SK-N-SH (cell line): ENCODE measurements at regions not wholly inside any gene's neighbourhood (a gene's known extent, or its start where the extent isn't known, plus 50 kb on each side); places are given as distances from the start of the nearest gene placed in this dataset.

Experiments used
- CTCF ChIA-PET: fragments of 300-600, 350-600 bp; formaldehyde crosslinking; extraction: SDS; loops from one replicate; lab custom pipeline; 2021; lab: Yijun Ruan, JAX
- POLR2A ChIA-PET: fragments of 350-600 bp; sonication (Branson Sonifier 250); formaldehyde crosslinking; extraction: SDS; loops from one replicate; lab custom pipeline; 2020; ENCODE audit warnings: antibody characterized with exemption, inconsistent platforms; lab: Yijun Ruan, JAX
- DNase-seq: peaks from one replicate; pipeline ENCODE4 v3.0.0; 2012
- H2AFZ ChIP-seq: fragments of 200-600 bp; sonication (generic); 2 replicates; pipeline ENCODE4 v1.8.1; 2016; ENCODE audit warnings: antibody characterized with exemption, mild to moderate bottlenecking, low read depth
- H3F3A ChIP-seq: fragments of 200-600 bp; sonication (generic); replicated peaks from 2 replicates; pipeline ENCODE3; 2016; ENCODE audit warnings: antibody characterized with exemption, mild to moderate bottlenecking; ENCODE audit not compliant: insufficient read depth
- H3K27ac ChIP-seq, 2 experiments: fragments of 200-500 bp in 1 of 2; fragments of 200-600 bp in 1 of 2; sonication (Bioruptor generic) in 1 of 2; sonication (generic), shearing (Covaris generic) in 1 of 2; 2 replicates each; pipeline versions ENCODE4 v1.5.1 to v1.6.1; 2014 to 2016; ENCODE audit warnings: low read depth in 2 of 2, inconsistent platforms in 1 of 2, low read length in 1 of 2, mild to moderate bottlenecking in 1 of 2, mixed read lengths in 1 of 2
- H3K27me3 ChIP-seq: fragments of 200-600 bp; sonication (generic), shearing (Covaris generic); 2 replicates; pipeline ENCODE4 v1.6.1; 2016; ENCODE audit warnings: mixed run types; ENCODE audit not compliant: insufficient read depth
- H3K36me3 ChIP-seq, 2 experiments: fragments of 200-500 bp in 1 of 2; fragments of 200-600 bp in 1 of 2; sonication (Bioruptor generic) in 1 of 2; sonication (generic) in 1 of 2; replicated peaks in 1 of 2; 2 replicates each; pipeline versions ENCODE3 to v1.5.1; 2014 to 2016; ENCODE audit warnings: low read length in 1 of 2, mild to moderate bottlenecking in 1 of 2; ENCODE audit not compliant: insufficient read depth in 2 of 2, control insufficient read depth in 1 of 2
- H3K4me1 ChIP-seq, 2 experiments: fragments of 200-500 bp in 1 of 2; fragments of 200-600 bp in 1 of 2; sonication (Bioruptor generic) in 1 of 2; sonication (generic), shearing (Covaris generic) in 1 of 2; 2 replicates each; pipeline versions ENCODE4 v1.5.1 to v1.6.1; 2014 to 2016; ENCODE audit warnings: low read depth in 1 of 2, low read length in 1 of 2, mixed run types in 1 of 2; ENCODE audit not compliant: insufficient read depth in 2 of 2, control insufficient read depth in 1 of 2
- H3K4me2 ChIP-seq: fragments of 200-600 bp; sonication (generic), shearing (Covaris generic); 2 replicates; pipeline ENCODE4 v1.6.1; 2017; ENCODE audit warnings: mixed run types
- H3K4me3 ChIP-seq, 2 experiments: fragments of 200-500 bp in 1 of 2; fragments of 200-600 bp in 1 of 2; sonication (Bioruptor generic) in 1 of 2; sonication (generic), shearing (Covaris generic) in 1 of 2; 2 replicates each; pipeline versions ENCODE4 v1.5.1 to v1.8.1; 2014 to 2016; ENCODE audit warnings: low read depth in 2 of 2, inconsistent platforms in 1 of 2, low read length in 1 of 2, mild to moderate bottlenecking in 1 of 2, mixed read lengths in 1 of 2, moderate library complexity in 1 of 2
- H3K79me2 ChIP-seq: fragments of 200-600 bp; sonication (generic); 2 replicates; pipeline ENCODE4 v1.8.1; 2017; ENCODE audit warnings: mild to moderate bottlenecking; ENCODE audit not compliant: insufficient read depth
- H3K9ac ChIP-seq: fragments of 200-600 bp; sonication (generic); 2 replicates; pipeline ENCODE4 v1.6.1; 2017; ENCODE audit warnings: mixed run types
- H3K9me2 ChIP-seq: fragments of 200-600 bp; sonication (generic); 2 replicates; pipeline ENCODE4 v1.6.1; 2017; ENCODE audit warnings: mixed run types
- H3K9me3 ChIP-seq: fragments of 200-600 bp; sonication (generic); 2 replicates; pipeline ENCODE4 v1.6.1; 2017; ENCODE audit warnings: mixed run types, mild to moderate bottlenecking, moderate library complexity
- H4K20me1 ChIP-seq: fragments of 200-600 bp; sonication (generic); 2 replicates; pipeline ENCODE4 v1.6.1; 2017; ENCODE audit warnings: mild to moderate bottlenecking, mixed run types; ENCODE audit not compliant: insufficient read depth
- EP300 ChIP-seq, 2 experiments: IDR thresholded peaks; 2 replicates each; pipeline versions ENCODE4 v1.4.0 to v1.6.1; 2012; ENCODE audit warnings: borderline replicate concordance in 1 of 2, low read depth in 1 of 2, low read length in 1 of 2
- EZH2phosphoT487 ChIP-seq: fragments of 200-600 bp; sonication (generic); IDR thresholded peaks from 2 replicates; pipeline ENCODE4 v1.6.1; 2017; ENCODE audit warnings: low read depth, mixed run types, mild to moderate bottlenecking, antibody characterized with exemption, moderate library complexity, borderline replicate concordance
- FOXJ3 ChIP-seq: sonication (generic); formaldehyde crosslinking; IDR thresholded peaks from 2 replicates; pipeline ENCODE4 v1.5.1; 2020; ENCODE audit warnings: mild to moderate bottlenecking, missing genetic modification reagents
- FOXM1 ChIP-seq: IDR thresholded peaks from 2 replicates; pipeline ENCODE4 v1.4.0; 2012; ENCODE audit warnings: low read depth, mild to moderate bottlenecking
- GATA2 ChIP-seq: sonication (generic); formaldehyde crosslinking; IDR thresholded peaks from 2 replicates; pipeline ENCODE4 v1.5.0; 2020; ENCODE audit warnings: mild to moderate bottlenecking, missing genetic modification reagents
- JUND ChIP-seq: IDR thresholded peaks from 2 replicates; pipeline ENCODE4 v1.4.0; 2012
- MEF2A ChIP-seq: IDR thresholded peaks from 2 replicates; pipeline ENCODE4 v1.4.0; 2012; ENCODE audit warnings: low read depth, borderline replicate concordance
- NFIC ChIP-seq: IDR thresholded peaks from 2 replicates; pipeline ENCODE4 v1.4.0; 2012; ENCODE audit warnings: borderline replicate concordance
- POLR2AphosphoS5 ChIP-seq: IDR thresholded peaks from 2 replicates; pipeline ENCODE4 v1.6.1; 2012; ENCODE audit warnings: low read depth, low read length
- RAD21 ChIP-seq: IDR thresholded peaks from 2 replicates; pipeline ENCODE4 v1.6.1; 2012; ENCODE audit warnings: mild to moderate bottlenecking, low read length
- SMC3 ChIP-seq: IDR thresholded peaks from 2 replicates; pipeline ENCODE4 v1.6.1; 2012; ENCODE audit warnings: low read depth, low read length, improper control_type of control experiment
- TAF1 ChIP-seq: IDR thresholded peaks from 2 replicates; pipeline ENCODE4 v1.6.1; 2012; ENCODE audit warnings: low read depth, mild to moderate bottlenecking, low read length, moderate library complexity, borderline replicate concordance
- WGBS: methylation state at CpG from one replicate; pipeline ENCODE4 v1.1.6; 2017; ENCODE audit warnings: low lambda C conversion rate; 5-methylcytosine and 5-hydroxymethylcytosine counted together
- TF ChIP-seq, protein P1 (sequence below): fragments of 150-350 bp; IDR thresholded peaks from 2 replicates; pipeline ENCODE4 v1.6.1; 2017; ENCODE audit warnings: antibody characterized with exemption, low read length, low read depth, borderline replicate concordance
- TF ChIP-seq, protein P2 (sequence below): fragments of 200-600 bp; sonication (generic); IDR thresholded peaks from 2 replicates; pipeline ENCODE4 v1.6.1; 2017; ENCODE audit warnings: antibody characterized with exemption, mild to moderate bottlenecking, moderate library complexity
- TF ChIP-seq, protein P3 (sequence below): fragments of 150-350 bp; IDR thresholded peaks from 2 replicates; pipeline ENCODE4 v1.6.1; 2016; ENCODE audit warnings: mild to moderate bottlenecking, low read depth, low read length

DNA sequence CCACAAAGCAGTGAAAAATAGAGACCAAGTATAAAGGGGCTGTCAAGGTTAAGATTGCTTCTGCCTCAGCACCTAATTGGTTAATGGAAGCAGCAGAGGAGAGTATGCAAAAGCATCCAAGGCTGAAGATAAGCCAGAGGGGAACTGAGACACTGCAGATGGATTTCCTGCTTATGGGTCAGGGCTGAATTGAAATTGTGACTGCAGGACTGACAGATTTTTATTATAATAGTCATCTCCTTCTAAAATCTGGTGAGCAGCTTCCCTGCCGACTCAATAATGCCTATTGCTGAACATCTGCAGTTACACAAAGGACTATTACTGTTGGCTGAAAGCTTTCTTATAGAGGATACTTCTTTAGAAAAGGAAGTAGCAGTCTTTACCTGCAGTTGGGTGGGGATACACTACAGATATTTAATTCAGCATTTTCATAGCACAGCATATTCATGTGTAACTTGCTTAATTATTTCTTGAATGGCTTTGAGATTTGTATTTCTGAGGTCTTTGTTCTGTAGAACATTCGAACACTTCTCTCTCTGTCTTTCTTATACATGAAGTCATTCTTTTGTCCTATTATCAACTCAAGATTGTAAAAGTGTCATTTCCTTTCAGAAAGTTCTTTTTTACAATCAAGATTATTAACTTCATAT lies 363.0 kb upstream of the RIOK2 start:
- Histone ChIP-seq H3K4me3 (no peak overlapping the region), H3K27ac (no peak overlapping the region), H3K27me3 (no peaks in the 10 kb centered on the region), H2AFZ (peak overlapping the region; percentile 52; the same call in 1 of the 2 replicates), H3K4me1 (no peaks in the 10 kb centered on the region; a peak in 1 of 4 replicates), H3F3A (no peaks in the 10 kb centered on the region), H3K9me2 (no peaks in the 10 kb centered on the region), H4K20me1 (no peaks in the 10 kb centered on the region), H3K4me2 (no peak overlapping the region), H3K36me3 (no peaks in the 10 kb centered on the region), H3K79me2 (no peaks in the 10 kb centered on the region), H3K9ac (no peak overlapping the region), H3K9me3 (no peaks in the 10 kb centered on the region)
- 35% methylated on average over 2 of the region's 2 CpGs for WGBS
- ChIA-PET CTCF (no interaction called here), POLR2A (no interaction called here)
- TF ChIP-seq SMC3: no peak
- no peak for TF ChIP-seq MEF2A
- no peak for TF ChIP-seq GATA2
- no peak for TF ChIP-seq EZH2phosphoT487
- TF ChIP-seq FOXM1: no peak
- TF ChIP-seq POLR2AphosphoS5: no peak
- TF ChIP-seq JUND: no peak
- TF ChIP-seq, protein P1, sequence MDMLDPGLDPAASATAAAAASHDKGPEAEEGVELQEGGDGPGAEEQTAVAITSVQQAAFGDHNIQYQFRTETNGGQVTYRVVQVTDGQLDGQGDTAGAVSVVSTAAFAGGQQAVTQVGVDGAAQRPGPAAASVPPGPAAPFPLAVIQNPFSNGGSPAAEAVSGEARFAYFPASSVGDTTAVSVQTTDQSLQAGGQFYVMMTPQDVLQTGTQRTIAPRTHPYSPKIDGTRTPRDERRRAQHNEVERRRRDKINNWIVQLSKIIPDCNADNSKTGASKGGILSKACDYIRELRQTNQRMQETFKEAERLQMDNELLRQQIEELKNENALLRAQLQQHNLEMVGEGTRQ: no peak
- TF ChIP-seq FOXJ3 (CRISPR knock-in tag): no peak
- DNase-seq: no peak

DNA sequence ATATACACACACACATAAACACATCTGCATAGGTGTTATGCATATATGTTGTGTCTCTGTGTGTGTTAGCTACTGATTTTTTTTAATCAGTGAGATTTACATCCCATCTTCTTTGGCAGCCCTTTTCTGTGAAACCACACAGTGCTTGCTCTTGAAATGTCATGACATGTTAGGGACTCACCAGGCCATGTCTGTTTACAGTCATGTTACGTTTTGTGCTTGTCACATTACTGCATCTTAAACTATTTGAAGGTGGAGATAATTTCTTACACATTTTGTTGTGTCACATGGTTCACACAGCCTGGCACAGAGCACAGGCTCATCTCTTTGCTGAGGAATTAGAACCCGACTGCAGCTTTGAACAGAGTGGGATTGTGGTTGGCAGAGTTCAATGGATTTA lies 364.4 kb upstream of the RIOK2 start:
- Histone ChIP-seq H3K4me2 (no peak overlapping the region), H3K4me3 (no peak overlapping the region), H3K27ac (no peak overlapping the region), H3K9me2 (no peaks in the 10 kb centered on the region), H3K36me3 (no peaks in the 10 kb centered on the region), H3K9ac (no peak overlapping the region), H3K79me2 (no peaks in the 10 kb centered on the region), H3K27me3 (no peaks in the 10 kb centered on the region), H4K20me1 (no peaks in the 10 kb centered on the region), H2AFZ (no peak overlapping the region), H3K4me1 (no peaks in the 10 kb centered on the region; a peak in 1 of 4 replicates), H3F3A (no peaks in the 10 kb centered on the region), H3K9me3 (no peaks in the 10 kb centered on the region)
- 74% methylated on average over 2 of the region's 2 CpGs for WGBS
- POLR2A ChIA-PET: no interaction called here
- TF ChIP-seq JUND (no peak), EP300 (IDR thresholded peaks at IDR 0.05; ENCODE audit: borderline replicate concordance in 1 of 2, low read depth in 1 of 2, low read length in 1 of 2) (no peak), MEF2A (no peak), NFIC (no peak), TAF1 (no peak), RAD21 (no peak)
- TF ChIP-seq, protein P2, sequence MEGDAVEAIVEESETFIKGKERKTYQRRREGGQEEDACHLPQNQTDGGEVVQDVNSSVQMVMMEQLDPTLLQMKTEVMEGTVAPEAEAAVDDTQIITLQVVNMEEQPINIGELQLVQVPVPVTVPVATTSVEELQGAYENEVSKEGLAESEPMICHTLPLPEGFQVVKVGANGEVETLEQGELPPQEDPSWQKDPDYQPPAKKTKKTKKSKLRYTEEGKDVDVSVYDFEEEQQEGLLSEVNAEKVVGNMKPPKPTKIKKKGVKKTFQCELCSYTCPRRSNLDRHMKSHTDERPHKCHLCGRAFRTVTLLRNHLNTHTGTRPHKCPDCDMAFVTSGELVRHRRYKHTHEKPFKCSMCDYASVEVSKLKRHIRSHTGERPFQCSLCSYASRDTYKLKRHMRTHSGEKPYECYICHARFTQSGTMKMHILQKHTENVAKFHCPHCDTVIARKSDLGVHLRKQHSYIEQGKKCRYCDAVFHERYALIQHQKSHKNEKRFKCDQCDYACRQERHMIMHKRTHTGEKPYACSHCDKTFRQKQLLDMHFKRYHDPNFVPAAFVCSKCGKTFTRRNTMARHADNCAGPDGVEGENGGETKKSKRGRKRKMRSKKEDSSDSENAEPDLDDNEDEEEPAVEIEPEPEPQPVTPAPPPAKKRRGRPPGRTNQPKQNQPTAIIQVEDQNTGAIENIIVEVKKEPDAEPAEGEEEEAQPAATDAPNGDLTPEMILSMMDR: no peak
- TF ChIP-seq, protein P3, sequence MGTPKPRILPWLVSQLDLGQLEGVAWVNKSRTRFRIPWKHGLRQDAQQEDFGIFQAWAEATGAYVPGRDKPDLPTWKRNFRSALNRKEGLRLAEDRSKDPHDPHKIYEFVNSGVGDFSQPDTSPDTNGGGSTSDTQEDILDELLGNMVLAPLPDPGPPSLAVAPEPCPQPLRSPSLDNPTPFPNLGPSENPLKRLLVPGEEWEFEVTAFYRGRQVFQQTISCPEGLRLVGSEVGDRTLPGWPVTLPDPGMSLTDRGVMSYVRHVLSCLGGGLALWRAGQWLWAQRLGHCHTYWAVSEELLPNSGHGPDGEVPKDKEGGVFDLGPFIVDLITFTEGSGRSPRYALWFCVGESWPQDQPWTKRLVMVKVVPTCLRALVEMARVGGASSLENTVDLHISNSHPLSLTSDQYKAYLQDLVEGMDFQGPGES: no peak
- DNase-seq: no peak
- CTCF ChIA-PET: interaction anchor here (2.3 kb wide), 1 partner anchor 13 kb away, joined by 6 read pairs; no protein-coding TSS in a partner anchor
